Peyer's patch (tissue), 4 donors: ENCODE measurements at regions not wholly inside any gene's neighbourhood (a gene's known extent, or its start where the extent isn't known, plus 50 kb on each side); places are given as distances from the start of the nearest gene placed in this dataset.

Experiments
- DNase-seq, 3 donors: peaks; one replicate each; pipeline ENCODE4 v3.0.0-alpha.2; 2017 to 2019
- H3K27ac ChIP-seq, 4 donors: fragments of 200-600 bp; sonication (generic); one replicate each; pipeline ENCODE4 v1.5.1; 2016 to 2019
- H3K27me3 ChIP-seq, 2 donors: fragments of 200-600 bp; sonication (generic); one replicate each; pipeline ENCODE4 v1.5.1; 2019
- H3K36me3 ChIP-seq, 3 donors: fragments of 200-600 bp; sonication (generic); one replicate each; pipeline ENCODE4 v1.5.1; 2016 to 2019
- H3K4me1 ChIP-seq, 4 donors: fragments of 200-600 bp; sonication (generic); one replicate each; pipeline ENCODE4 v1.5.1; 2016 to 2019
- H3K4me3 ChIP-seq, 4 donors: fragments of 200-600 bp; sonication (generic); 1 replicate in 3 of 4; 2 replicates in 1 of 4; pipeline ENCODE4 v1.5.1; 2016 to 2019; ENCODE audit warnings: mild to moderate bottlenecking in 1 of 4
- H3K9me3 ChIP-seq, 4 donors: fragments of 200-600 bp; sonication (generic); one replicate each; pipeline ENCODE4 v1.5.1; 2016 to 2019; ENCODE audit warnings: mild to moderate bottlenecking in 1 of 4
- POLR2A ChIP-seq, 2 donors: fragments of 450-650 bp; IDR thresholded peaks; one replicate each; pipeline ENCODE4 v1.5.1; 2017; ENCODE audit warnings: antibody characterized with exemption in 2 of 2, mild to moderate bottlenecking in 2 of 2, moderate library complexity in 2 of 2
- TF ChIP-seq, protein P1 (sequence below), 6 experiments: fragments of 450-650 bp in 4 of 6; fragments of 200-600 bp in 2 of 6; sonication (generic) in 1 of 6; IDR thresholded peaks; one replicate each; pipeline ENCODE4 v1.5.1; 2017 to 2019; ENCODE audit warnings: antibody characterized with exemption in 6 of 6, mild to moderate bottlenecking in 3 of 6, moderate library complexity in 1 of 6

DNA sequence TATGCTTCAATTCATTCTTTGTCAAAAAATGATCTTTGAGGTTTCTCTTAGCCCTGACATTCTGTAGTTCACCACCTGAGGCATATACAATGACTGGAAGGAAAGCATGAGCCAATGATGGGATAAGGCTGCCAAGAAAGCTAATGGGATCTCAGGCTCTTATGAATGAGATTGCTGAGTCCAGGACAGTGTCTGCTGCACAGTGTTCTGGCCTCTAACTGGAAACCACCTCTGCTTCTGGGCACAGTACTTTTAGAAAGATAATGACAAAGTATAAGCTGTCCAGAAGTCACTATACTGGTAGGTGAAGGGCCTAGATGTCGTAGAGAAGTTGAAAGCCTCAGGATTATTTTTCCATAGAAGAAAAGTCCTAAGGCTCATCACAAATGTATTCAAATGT lies 69.1 kb upstream of the PAPPA start:
- Histone ChIP-seq H3K36me3 (no peaks in the 10 kb centered on the region), H3K27me3 (no peaks in the 10 kb centered on the region), H3K4me1 (no peaks in the 10 kb centered on the region), H3K4me3 (no peak overlapping the region), H3K27ac (no peak overlapping the region), H3K9me3 (no peaks in the 10 kb centered on the region)
- TF ChIP-seq POLR2A (IDR thresholded peaks at IDR 0.05): no peak
- TF ChIP-seq, protein P1, sequence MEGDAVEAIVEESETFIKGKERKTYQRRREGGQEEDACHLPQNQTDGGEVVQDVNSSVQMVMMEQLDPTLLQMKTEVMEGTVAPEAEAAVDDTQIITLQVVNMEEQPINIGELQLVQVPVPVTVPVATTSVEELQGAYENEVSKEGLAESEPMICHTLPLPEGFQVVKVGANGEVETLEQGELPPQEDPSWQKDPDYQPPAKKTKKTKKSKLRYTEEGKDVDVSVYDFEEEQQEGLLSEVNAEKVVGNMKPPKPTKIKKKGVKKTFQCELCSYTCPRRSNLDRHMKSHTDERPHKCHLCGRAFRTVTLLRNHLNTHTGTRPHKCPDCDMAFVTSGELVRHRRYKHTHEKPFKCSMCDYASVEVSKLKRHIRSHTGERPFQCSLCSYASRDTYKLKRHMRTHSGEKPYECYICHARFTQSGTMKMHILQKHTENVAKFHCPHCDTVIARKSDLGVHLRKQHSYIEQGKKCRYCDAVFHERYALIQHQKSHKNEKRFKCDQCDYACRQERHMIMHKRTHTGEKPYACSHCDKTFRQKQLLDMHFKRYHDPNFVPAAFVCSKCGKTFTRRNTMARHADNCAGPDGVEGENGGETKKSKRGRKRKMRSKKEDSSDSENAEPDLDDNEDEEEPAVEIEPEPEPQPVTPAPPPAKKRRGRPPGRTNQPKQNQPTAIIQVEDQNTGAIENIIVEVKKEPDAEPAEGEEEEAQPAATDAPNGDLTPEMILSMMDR (IDR thresholded peaks at IDR 0.05): no peak
- no peak for DNase-seq

DNA sequence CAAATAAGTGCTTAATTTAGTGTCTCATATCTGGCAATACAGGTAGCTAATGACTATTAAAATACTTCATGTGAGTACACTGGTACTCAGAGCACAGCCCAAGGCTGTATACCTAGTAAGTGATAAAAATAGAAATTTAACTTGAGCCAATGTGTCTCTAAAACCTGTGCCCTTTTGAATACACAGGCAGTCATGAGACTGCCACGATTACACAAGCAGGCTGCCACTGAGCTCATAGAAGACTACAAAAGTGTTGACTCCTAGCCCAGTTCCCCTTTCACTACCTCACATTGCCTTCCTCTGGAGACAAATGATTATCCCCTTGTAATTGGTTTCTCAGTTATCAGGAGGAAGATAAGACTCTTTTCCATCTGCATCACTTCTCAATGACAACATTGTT lies 66.3 kb upstream of the PAPPA start:
- no peak overlapping the region for H3K27ac ChIP-seq
- no peak for TF ChIP-seq POLR2A (IDR thresholded peaks at IDR 0.05)
- TF ChIP-seq, protein P1 (IDR thresholded peaks at IDR 0.05): no peak

DNA sequence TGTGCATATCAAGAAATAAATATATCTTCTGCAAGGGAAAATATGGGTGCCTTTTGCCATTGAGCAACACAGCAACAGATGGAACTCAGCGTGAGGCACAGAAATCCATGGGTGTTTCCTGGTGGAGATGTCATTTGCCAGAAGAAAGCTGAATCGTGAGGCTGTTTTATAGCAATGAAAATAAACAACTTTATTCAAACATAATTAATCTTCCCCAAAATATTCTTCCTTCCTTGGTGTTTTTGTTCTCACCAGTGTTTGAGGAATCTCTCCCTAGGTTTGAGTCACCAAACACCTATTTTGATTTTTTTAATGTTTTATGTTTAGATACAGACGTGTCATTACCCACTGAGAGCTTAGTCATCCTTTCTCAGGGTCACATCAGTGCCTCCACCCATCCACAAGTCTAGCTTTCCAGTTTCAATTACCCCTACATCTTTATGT lies 65.8 kb upstream of the PAPPA start:
- H3K27me3 ChIP-seq: no peaks in the 10 kb centered on the region
- no peaks in the 10 kb centered on the region for H3K9me3 ChIP-seq
- no peak for TF ChIP-seq POLR2A (IDR thresholded peaks at IDR 0.05)
- TF ChIP-seq, protein P1 (IDR thresholded peaks at IDR 0.05): no peak
- H3K4me3 ChIP-seq: no peak overlapping the region
- DNase-seq: no peak
- no peaks in the 10 kb centered on the region for H3K4me1 ChIP-seq
- no peaks in the 10 kb centered on the region for H3K36me3 ChIP-seq
- peak overlapping the region in 1 of 4 donors; percentile 16 for H3K27ac ChIP-seq

More for the DNA sequence above, 66.3 kb upstream of the PAPPA start:
- peak in 1 of 3 donors; percentile 46 for DNase-seq
- no peaks in the 10 kb centered on the region for H3K4me1 ChIP-seq
- H3K36me3 ChIP-seq: no peaks in the 10 kb centered on the region
- H3K27me3 ChIP-seq: no peaks in the 10 kb centered on the region
- H3K4me3 ChIP-seq: no peak overlapping the region
- no peaks in the 10 kb centered on the region for H3K9me3 ChIP-seq

DNA sequence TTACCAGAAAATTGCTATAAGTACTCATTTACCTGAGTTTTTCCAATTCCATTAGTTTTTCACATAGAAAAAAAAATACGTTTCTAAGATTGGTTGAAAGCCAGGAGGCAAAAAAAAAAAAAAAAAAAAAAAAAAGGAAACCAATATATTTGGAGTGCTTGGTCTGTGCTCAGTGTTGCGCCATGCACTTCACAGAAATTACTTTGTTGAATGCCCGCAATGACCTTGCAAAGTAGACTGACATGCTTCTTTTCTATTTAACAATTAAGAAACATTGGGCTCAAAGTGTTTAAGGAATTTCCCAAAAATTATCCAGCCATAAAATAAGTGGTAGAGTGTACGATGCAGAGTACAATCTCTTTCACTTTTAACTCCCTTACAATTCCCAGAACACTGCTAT lies 65.2 kb upstream of the PAPPA start:
- H3K27me3 ChIP-seq: no peaks in the 10 kb centered on the region

DNA sequence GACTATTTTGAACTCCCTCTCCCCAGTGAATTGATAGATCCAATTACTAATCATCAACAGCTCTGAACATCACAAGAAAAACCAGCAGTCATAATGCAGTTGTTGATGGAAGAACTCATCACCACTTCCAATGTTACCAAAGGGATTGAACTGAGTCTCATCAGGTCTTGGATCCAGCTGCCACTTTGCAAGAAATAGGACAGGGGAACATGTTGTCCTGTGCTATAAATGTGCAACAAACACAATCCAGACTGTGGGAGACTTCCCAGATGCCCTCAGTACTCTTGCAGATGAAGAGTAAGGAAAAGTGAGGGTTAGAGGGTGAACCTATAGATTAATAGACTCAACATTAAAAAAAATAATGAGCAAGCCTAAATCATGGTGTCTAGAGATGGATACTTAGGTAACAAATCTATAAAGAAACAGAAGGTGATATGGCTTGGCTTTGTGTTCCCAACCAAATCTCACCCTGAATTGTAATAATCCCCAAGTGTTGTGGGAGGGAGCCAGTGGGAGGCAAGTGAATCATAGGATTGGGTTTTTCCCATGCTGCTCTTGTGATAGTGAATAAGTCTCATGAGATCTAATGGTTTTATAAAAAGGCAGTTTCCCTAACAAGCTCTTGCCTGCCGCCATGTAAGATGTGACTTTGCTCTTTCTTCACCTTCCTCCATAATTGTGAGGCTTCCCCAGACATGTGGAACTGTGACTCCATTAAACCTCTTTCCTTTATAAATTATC lies 63.4 kb upstream of the PAPPA start:
- H3K4me3 ChIP-seq: no peak overlapping the region
- no peak for DNase-seq

More for the DNA sequence above, 65.2 kb upstream of the PAPPA start:
- no peaks in the 10 kb centered on the region for H3K36me3 ChIP-seq
- TF ChIP-seq, protein P1 (IDR thresholded peaks at IDR 0.05): no peak
- no peak for TF ChIP-seq POLR2A (IDR thresholded peaks at IDR 0.05)
- H3K4me1 ChIP-seq: no peaks in the 10 kb centered on the region
- H3K9me3 ChIP-seq: no peaks in the 10 kb centered on the region
- H3K4me3 ChIP-seq: no peak overlapping the region
- no peak overlapping the region for H3K27ac ChIP-seq
- no peak for DNase-seq

More for the DNA sequence above, 63.4 kb upstream of the PAPPA start:
- no peaks in the 10 kb centered on the region for H3K4me1 ChIP-seq
- H3K36me3 ChIP-seq: no peaks in the 10 kb centered on the region
- no peaks in the 10 kb centered on the region for H3K27me3 ChIP-seq
- TF ChIP-seq, protein P1 (IDR thresholded peaks at IDR 0.05): no peak
- no peak for TF ChIP-seq POLR2A (IDR thresholded peaks at IDR 0.05)
- no peaks in the 10 kb centered on the region for H3K9me3 ChIP-seq
- H3K27ac ChIP-seq: no peak overlapping the region
